Ishikawa (cell line): ENCODE measurements at regions not wholly inside any gene's neighbourhood (a gene's known extent, or its start where the extent isn't known, plus 50 kb on each side); places are given as distances from the start of the nearest gene placed in this dataset.

Source experiments
- CEBPB ChIP-seq: IDR thresholded peaks from 2 replicates; pipeline ENCODE4 v1.6.1; 2012
- CREB1 ChIP-seq: IDR thresholded peaks from 2 replicates; pipeline ENCODE4 v1.6.1; 2012; ENCODE audit warnings: low read depth
- EGR1 ChIP-seq: IDR thresholded peaks from 2 replicates; pipeline ENCODE4 v1.6.1; 2012
- EP300 ChIP-seq: IDR thresholded peaks from 2 replicates; pipeline ENCODE4 v1.6.1; 2012; ENCODE audit warnings: borderline replicate concordance
- FOXM1 ChIP-seq: IDR thresholded peaks from 2 replicates; pipeline ENCODE4 v1.6.1; 2012; ENCODE audit warnings: low read depth, borderline replicate concordance
- MAX ChIP-seq: IDR thresholded peaks from 2 replicates; pipeline ENCODE4 v1.6.1; 2012
- NFIC ChIP-seq: IDR thresholded peaks from 2 replicates; pipeline ENCODE4 v1.6.1; 2012
- RAD21 ChIP-seq: IDR thresholded peaks from 2 replicates; pipeline ENCODE4 v1.6.1; 2012; ENCODE audit warnings: low read depth
- REST ChIP-seq: IDR thresholded peaks from 2 replicates; pipeline ENCODE4 v1.6.1; 2012; ENCODE audit warnings: low read depth, mild to moderate bottlenecking
- TAF1 ChIP-seq: IDR thresholded peaks from 2 replicates; pipeline ENCODE4 v1.6.1; 2012; ENCODE audit warnings: low read depth, mild to moderate bottlenecking
- TCF12 ChIP-seq: IDR thresholded peaks from 2 replicates; pipeline ENCODE4 v1.6.1; 2012; ENCODE audit warnings: low read depth
- TEAD4 ChIP-seq: IDR thresholded peaks from 2 replicates; pipeline ENCODE4 v1.6.1; 2012
- YY1 ChIP-seq: IDR thresholded peaks from 2 replicates; pipeline ENCODE4 v1.6.1; 2012; ENCODE audit warnings: low read depth
- ZBTB7A ChIP-seq: IDR thresholded peaks from 2 replicates; pipeline ENCODE4 v1.6.1; 2012; ENCODE audit warnings: low read depth
- TF ChIP-seq, protein P1 (sequence below): IDR thresholded peaks from 2 replicates; pipeline ENCODE4 v1.6.1; 2012

DNA sequence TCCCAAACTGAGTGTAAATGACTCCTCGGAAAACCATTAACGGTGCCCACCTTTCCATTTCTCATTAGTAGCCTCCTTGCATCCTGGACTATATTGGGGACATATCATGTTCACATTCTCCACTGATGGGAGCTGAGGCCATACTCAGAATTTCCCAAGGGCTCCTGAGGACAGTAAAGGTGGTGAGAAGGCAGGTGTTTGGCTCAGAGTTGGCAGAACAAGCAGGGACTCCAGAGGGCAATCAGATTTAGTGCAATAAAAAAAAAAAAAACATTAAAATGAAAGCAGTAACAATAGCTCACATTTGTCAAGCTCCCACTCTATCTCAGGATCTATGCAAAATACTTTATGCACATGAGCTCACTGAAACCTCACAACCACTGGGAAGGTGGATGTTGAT lies 401.4 kb downstream of the MAFB start:
- TF ChIP-seq EP300 (no peak), MAX (no peak), EGR1 (no peak), FOXM1 (no peak), CREB1 (no peak), TAF1 (no peak), TEAD4 (no peak), NFIC (no peak), TCF12 (no peak), ZBTB7A (no peak), RAD21 (no peak)
- TF ChIP-seq, protein P1, sequence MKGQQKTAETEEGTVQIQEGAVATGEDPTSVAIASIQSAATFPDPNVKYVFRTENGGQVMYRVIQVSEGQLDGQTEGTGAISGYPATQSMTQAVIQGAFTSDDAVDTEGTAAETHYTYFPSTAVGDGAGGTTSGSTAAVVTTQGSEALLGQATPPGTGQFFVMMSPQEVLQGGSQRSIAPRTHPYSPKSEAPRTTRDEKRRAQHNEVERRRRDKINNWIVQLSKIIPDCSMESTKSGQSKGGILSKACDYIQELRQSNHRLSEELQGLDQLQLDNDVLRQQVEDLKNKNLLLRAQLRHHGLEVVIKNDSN, result no peak

GRCh38 chr20:40286975-40287531 lies 402.0 kb downstream of the MAFB start:
- TF ChIP-seq CEBPB (no peak), EP300 (no peak), RAD21 (no peak), FOXM1 (no peak), YY1 (no peak), NFIC (no peak), MAX (no peak)
- TF ChIP-seq, protein P1, result no peak

GRCh38 chr20:40284611-40285010 lies 404.4 kb downstream of the MAFB start:
- TF ChIP-seq, protein P1, result no peak
- TF ChIP-seq TAF1 (no peak), RAD21 (no peak), CEBPB (no peak), EP300 (no peak), NFIC (no peak), YY1 (no peak), EGR1 (no peak), CREB1 (no peak), REST (no peak), MAX (no peak), TCF12 (no peak)

GRCh38 chr20:40283689-40284088 lies 405.3 kb downstream of the MAFB start:
- TF ChIP-seq MAX, result no peak
- no peak for TF ChIP-seq CREB1

DNA sequence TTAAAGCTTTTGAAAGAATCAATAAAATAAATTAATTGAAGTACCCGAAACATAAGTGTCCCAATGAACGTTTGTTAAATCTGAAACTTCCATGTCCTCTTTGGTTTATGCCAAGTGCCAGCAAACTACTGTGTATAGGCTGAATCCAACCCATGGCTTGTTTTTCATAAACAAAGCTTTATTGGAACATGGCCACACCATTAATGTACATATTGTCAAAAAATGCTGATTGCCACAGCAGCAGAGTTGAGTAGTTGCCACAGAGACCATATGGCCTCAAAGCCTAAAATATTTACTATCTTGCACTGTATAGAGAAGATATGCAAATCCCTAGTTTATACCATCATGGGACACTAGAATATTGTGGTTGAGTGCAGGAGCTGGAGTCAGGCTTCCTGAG lies 406.1 kb downstream of the MAFB start:
- TF ChIP-seq TEAD4, result no peak
- no peak for TF ChIP-seq EGR1
- no peak for TF ChIP-seq RAD21
- TF ChIP-seq, protein P1, result no peak
- no peak for TF ChIP-seq MAX

- no peak for TF ChIP-seq CEBPB
- no peak for TF ChIP-seq ZBTB7A
- TF ChIP-seq EGR1, result no peak
- TF ChIP-seq CREB1, result no peak
- TF ChIP-seq FOXM1, result no peak
- TF ChIP-seq NFIC, result no peak
- no peak for TF ChIP-seq EP300
- TF ChIP-seq, protein P1, result no peak
- TF ChIP-seq MAX, result no peak
- no peak for TF ChIP-seq REST
- no peak for TF ChIP-seq RAD21
- no peak for TF ChIP-seq TEAD4
- TF ChIP-seq TAF1, result no peak
- TF ChIP-seq TCF12, result no peak
- TF ChIP-seq YY1, result no peak
Measured at GRCh38 chr20:40282541-40282940, 406.5 kb downstream of the MAFB start.
